ENCODE measurements at regions not wholly inside any gene's neighbourhood (a gene's known extent, or its start where the extent isn't known, plus 50 kb on each side); places are given as distances from the start of the nearest gene placed in this dataset.

GRCh38 chr10:88127269-88127668, 263.8 kb downstream of the PTEN start:
- TF ChIP-seq, protein P1, sequence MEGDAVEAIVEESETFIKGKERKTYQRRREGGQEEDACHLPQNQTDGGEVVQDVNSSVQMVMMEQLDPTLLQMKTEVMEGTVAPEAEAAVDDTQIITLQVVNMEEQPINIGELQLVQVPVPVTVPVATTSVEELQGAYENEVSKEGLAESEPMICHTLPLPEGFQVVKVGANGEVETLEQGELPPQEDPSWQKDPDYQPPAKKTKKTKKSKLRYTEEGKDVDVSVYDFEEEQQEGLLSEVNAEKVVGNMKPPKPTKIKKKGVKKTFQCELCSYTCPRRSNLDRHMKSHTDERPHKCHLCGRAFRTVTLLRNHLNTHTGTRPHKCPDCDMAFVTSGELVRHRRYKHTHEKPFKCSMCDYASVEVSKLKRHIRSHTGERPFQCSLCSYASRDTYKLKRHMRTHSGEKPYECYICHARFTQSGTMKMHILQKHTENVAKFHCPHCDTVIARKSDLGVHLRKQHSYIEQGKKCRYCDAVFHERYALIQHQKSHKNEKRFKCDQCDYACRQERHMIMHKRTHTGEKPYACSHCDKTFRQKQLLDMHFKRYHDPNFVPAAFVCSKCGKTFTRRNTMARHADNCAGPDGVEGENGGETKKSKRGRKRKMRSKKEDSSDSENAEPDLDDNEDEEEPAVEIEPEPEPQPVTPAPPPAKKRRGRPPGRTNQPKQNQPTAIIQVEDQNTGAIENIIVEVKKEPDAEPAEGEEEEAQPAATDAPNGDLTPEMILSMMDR (IDR thresholded peaks at IDR 0.05), result no peak
- no peak for TF ChIP-seq POLR2AphosphoS5 (IDR thresholded peaks at IDR 0.05)
- TF ChIP-seq POLR2A (IDR thresholded peaks at IDR 0.05), result no peak
